ENCODE measurements at regions not wholly inside any gene's neighbourhood (a gene's known extent, or its start where the extent isn't known, plus 50 kb on each side); places are given as distances from the start of the nearest gene placed in this dataset.

GRCh38 chr10:128345353-128345752 is 219.1 kb upstream of the MKI67 start:
- intact Hi-C loops (cut with micrococcal nuclease) = no loop called here
- POLR2A ChIA-PET = no interaction called here
- 0% methylated on average over 4 of the region's 4 CpGs for WGBS (ENCODE audit: insufficient coverage, low coverage, missing lambda C conversion rate)

More at GRCh38 chr10:128345353-128345752, 219.1 kb upstream of the MKI67 start:
- no peak overlapping the region for H2AFZ ChIP-seq (ENCODE audit: low read depth, low read length)
- CTCF ChIA-PET (ENCODE audit: low intra/inter-chr PET ratio) = no interaction called here
- no peak for DNase-seq (ENCODE audit: extremely low read depth in 1 of 4, low spot score in 3 of 4)
- H3K4me1 ChIP-seq (replicated peaks in 1 of 2; ENCODE audit: control insufficient read depth in 2 of 2, insufficient read depth in 2 of 2, low read length in 2 of 2) = no peaks in the 10 kb centered on the region
- H3K4me3 ChIP-seq = no peak overlapping the region
- H3K9ac ChIP-seq (ENCODE audit: insufficient read depth in 1 of 2, low read depth in 2 of 2, low read length in 2 of 2) = no peak overlapping the region
- H3K4me2 ChIP-seq (ENCODE audit: insufficient read depth, low read length) = no peak overlapping the region
- TF ChIP-seq TAF1 (IDR thresholded peaks at IDR 0.05; ENCODE audit: control insufficient read depth, extremely low read depth, insufficient read depth, low read length, severe bottlenecking) (no peak), ZNF644 (tag; IDR thresholded peaks at IDR 0.05; ENCODE audit: low read depth) (no peak), HDAC3 (IDR thresholded peaks at IDR 0.05; ENCODE audit: borderline replicate concordance, partially characterized antibody) (no peak), ZSCAN32 (CRISPR knock-in tag; IDR thresholded peaks at IDR 0.05) (no peak), KAT8 (IDR thresholded peaks at IDR 0.05; ENCODE audit: low read depth) (no peak), ZNF778 (CRISPR knock-in tag; IDR thresholded peaks at IDR 0.05) (no peak), VEZF1 (CRISPR knock-in tag; IDR thresholded peaks at IDR 0.05) (no peak), NFE2L1 (tag; IDR thresholded peaks at IDR 0.05; ENCODE audit: borderline replicate concordance, low read depth) (no peak), ATF7 (IDR thresholded peaks at IDR 0.05) (no peak), PTBP1 (IDR thresholded peaks at IDR 0.05; ENCODE audit: low read depth, low read length) (no peak)
- ATAC-seq = no peak
- H3K79me2 ChIP-seq (ENCODE audit: control insufficient read depth, insufficient read depth, low read length) = no peaks in the 10 kb centered on the region
- H3K9me3 ChIP-seq (replicated peaks; ENCODE audit: control insufficient read depth, insufficient read depth, low read depth, low read length) = no peaks in the 10 kb centered on the region
- no peak overlapping the region for H3K27ac ChIP-seq (ENCODE audit: extremely low read depth, low read depth, low read length)
- peaks cover 0 to 2% of the 10 kb centered on the region in 2 experiments; a peak in 2 of 5 replicates for H3K27me3 ChIP-seq (ENCODE audit: control insufficient read depth in 2 of 2, insufficient read depth in 2 of 2, low read length in 2 of 2)
- in situ Hi-C loops (cut with MboI) = no loop called here
- BruUV-seq (replicated peaks) = no TSS peak
- no peak for FAIRE-seq
- H3K36me3 ChIP-seq (ENCODE audit: control insufficient read depth, insufficient read depth, low read length) = no peaks in the 10 kb centered on the region
- H4K20me1 ChIP-seq (replicated peaks; ENCODE audit: control insufficient read depth, insufficient read depth, low read length) = no peaks in the 10 kb centered on the region
- H3K9me1 ChIP-seq (ENCODE audit: control insufficient read depth, insufficient read depth, low read length) = no peaks in the 10 kb centered on the region

All from K562 (cell line).